ENCODE measurements at regions not wholly inside any gene's neighbourhood (a gene's known extent, or its start where the extent isn't known, plus 50 kb on each side); places are given as distances from the start of the nearest gene placed in this dataset.

- intact Hi-C loops (cut with micrococcal nuclease; ENCODE audit: unreplicated experiment) (no loop called here), in situ Hi-C loops (cut with MboI) (no loop called here)
- CTCF ChIA-PET: no interaction called here
These were observed 919.5 kb downstream of the JRKL start for GRCh38 chr11:97309291-97309690.

GRCh38 chr11:97325693-97326092, 935.9 kb downstream of the JRKL start:
- Histone ChIP-seq H3K4me3 (no peak overlapping the region), H3K4me2 (ENCODE audit: control insufficient read depth, insufficient read depth) (no peak overlapping the region), H2AFZ (ENCODE audit: control insufficient read depth, low read depth, low read length) (no peak overlapping the region), H3K79me2 (ENCODE audit: control insufficient read depth, insufficient read depth, low read length) (no peaks in the 10 kb centered on the region), H3K9me3 (replicated peaks; ENCODE audit: control insufficient read depth, insufficient read depth, low read length) (no peaks in the 10 kb centered on the region), H3K27me3 (replicated peaks in 1 of 2; ENCODE audit: control insufficient read depth in 2 of 2, insufficient read depth in 2 of 2, low read length in 1 of 2) (no peaks in the 10 kb centered on the region), H3K9ac (ENCODE audit: control insufficient read depth, insufficient read depth, low read length) (no peak overlapping the region), H3K27ac (ENCODE audit: control insufficient read depth, insufficient read depth) (no peak overlapping the region), H4K20me1 (ENCODE audit: control insufficient read depth, insufficient read depth) (no peaks in the 10 kb centered on the region), H3K4me1 (ENCODE audit: control insufficient read depth, insufficient read depth, low read length) (no peaks in the 10 kb centered on the region), H3K36me3 (ENCODE audit: control insufficient read depth in 2 of 2, insufficient read depth in 2 of 2, low read length in 1 of 2) (no peaks in the 10 kb centered on the region)
- DNase-seq (ENCODE audit: low read depth, low spot score) (no peak), ATAC-seq (peak; percentile 34; the same call in 1 of the 3 replicates), FAIRE-seq (no peak)
- BruUV-seq (replicated peaks): no TSS peak
- 0% methylated on average over 2 of the region's 2 CpGs for WGBS (ENCODE audit: insufficient coverage, insufficient replicate concordance, low lambda C conversion rate, missing lambda C conversion rate)
- TF ChIP-seq FOXM1 (IDR thresholded peaks at IDR 0.05; ENCODE audit: low read depth, low read length) (no peak), USF1 (IDR thresholded peaks at IDR 0.05; ENCODE audit: borderline replicate concordance, extremely low read length, insufficient read depth, low read depth, low read length) (no peak), CBX5 (IDR thresholded peaks at IDR 0.05; ENCODE audit: low read depth) (no peak), ZNF207 (IDR thresholded peaks at IDR 0.05; ENCODE audit: borderline replicate concordance) (no peak), RELB (IDR thresholded peaks at IDR 0.05; ENCODE audit: low read depth) (no peak), BMI1 (IDR thresholded peaks at IDR 0.05; ENCODE audit: borderline replicate concordance) (no peak), SREBF2 (IDR thresholded peaks at IDR 0.05; ENCODE audit: low read length) (no peak), PRDM15 (CRISPR knock-in tag; IDR thresholded peaks at IDR 0.05) (no peak), GABPA (IDR thresholded peaks at IDR 0.05; ENCODE audit: low read depth) (no peak)
- in situ Hi-C loops (cut with MboI) (no loop called here), intact Hi-C loops (cut with micrococcal nuclease; ENCODE audit: unreplicated experiment) (no loop called here)
- RAD21 ChIA-PET (ENCODE audit: unreplicated experiment): no interaction called here
- CTCF ChIA-PET: no interaction called here
- POLR2A ChIA-PET: no interaction called here
- SMC1A ChIA-PET (ENCODE audit: uncharacterized antibody, unreplicated experiment): no interaction called here

More at GRCh38 chr11:97309291-97309690, 919.5 kb downstream of the JRKL start:
- WGBS (ENCODE audit: insufficient coverage, insufficient replicate concordance, low lambda C conversion rate, missing lambda C conversion rate): 2% methylated on average over 2 of the region's 2 CpGs
- ChIA-PET POLR2A (no interaction called here), RAD21 (ENCODE audit: unreplicated experiment) (no interaction called here), SMC1A (ENCODE audit: uncharacterized antibody, unreplicated experiment) (no interaction called here)
- Histone ChIP-seq H3K36me3 (ENCODE audit: control insufficient read depth in 2 of 2, insufficient read depth in 2 of 2, low read length in 1 of 2) (no peaks in the 10 kb centered on the region), H2AFZ (ENCODE audit: control insufficient read depth, low read depth, low read length) (no peak overlapping the region), H3K9me3 (replicated peaks; ENCODE audit: control insufficient read depth, insufficient read depth, low read length) (no peaks in the 10 kb centered on the region), H3K27me3 (replicated peaks in 1 of 2; ENCODE audit: control insufficient read depth in 2 of 2, insufficient read depth in 2 of 2, low read length in 1 of 2) (no peaks in the 10 kb centered on the region), H3K27ac (ENCODE audit: control insufficient read depth, insufficient read depth) (no peak overlapping the region), H3K4me1 (ENCODE audit: control insufficient read depth, insufficient read depth, low read length) (no peaks in the 10 kb centered on the region), H3K4me3 (no peak overlapping the region), H3K79me2 (ENCODE audit: control insufficient read depth, insufficient read depth, low read length) (no peaks in the 10 kb centered on the region), H3K4me2 (ENCODE audit: control insufficient read depth, insufficient read depth) (no peak overlapping the region), H4K20me1 (ENCODE audit: control insufficient read depth, insufficient read depth) (no peaks in the 10 kb centered on the region), H3K9ac (ENCODE audit: control insufficient read depth, insufficient read depth, low read length) (no peak overlapping the region)
- ATAC-seq (no peak), FAIRE-seq (no peak), DNase-seq (ENCODE audit: low read depth, low spot score) (no peak)
- BruUV-seq (replicated peaks): no TSS peak
- TF ChIP-seq NR2C2 (IDR thresholded peaks at IDR 0.05; ENCODE audit: borderline replicate concordance, control insufficient read depth, insufficient read length, low read depth) (no peak), RCOR1 (conservative IDR thresholded peaks at IDR 0.05; ENCODE audit: low read depth, low read length) (no peak)

All from GM12878 (cell line).